ENCODE measurements at regions not wholly inside any gene's neighbourhood (a gene's known extent, or its start where the extent isn't known, plus 50 kb on each side); places are given as distances from the start of the nearest gene placed in this dataset.
A peak's percentile ranks its signal among the peaks of the same experiment; 100 is the strongest.
"Not testable (repeated sequence)": the region's sequence is repeated elsewhere in the genome, so short reads cannot be mapped to it uniquely, and the experiment has no call there.

DNA sequence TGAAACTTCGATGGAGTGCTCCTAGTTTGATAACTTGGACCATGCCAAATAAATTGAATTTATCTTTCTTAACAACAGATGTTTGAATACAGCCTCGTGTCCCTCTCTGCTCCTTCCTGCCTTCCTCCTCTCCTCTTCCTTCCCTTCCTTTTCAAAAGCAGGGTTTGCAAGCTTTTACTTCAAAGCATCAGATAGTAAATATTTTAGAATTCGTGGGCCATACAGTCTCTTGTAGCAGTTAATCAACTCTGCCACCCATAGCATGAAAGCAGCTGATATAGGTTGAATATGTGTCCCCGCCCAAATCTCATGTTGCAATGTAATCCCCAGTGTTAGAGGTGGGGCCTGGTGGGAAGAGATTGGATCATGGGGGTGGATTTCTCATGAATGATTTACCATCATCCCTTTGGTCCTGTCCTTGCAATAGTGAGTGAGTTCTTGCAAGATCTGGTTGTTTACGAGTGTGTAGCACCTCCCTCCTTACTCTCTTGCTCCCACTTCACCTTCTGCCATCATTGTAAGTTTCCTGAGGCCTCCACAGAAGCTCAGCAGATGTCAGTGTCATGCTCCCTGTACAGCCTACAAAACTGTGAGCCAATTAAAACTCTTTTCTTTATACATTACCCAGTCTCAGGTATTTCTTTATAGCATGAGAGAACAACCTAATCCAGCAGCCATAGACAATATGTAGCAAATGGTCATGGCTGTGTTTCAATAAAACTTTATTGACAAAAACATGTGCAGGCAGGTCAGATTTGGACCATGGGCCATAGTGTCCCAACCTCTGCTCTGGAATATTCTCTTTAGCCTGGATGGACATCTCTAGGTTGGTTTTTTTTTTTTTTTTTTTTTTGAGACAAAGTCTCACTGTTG, 102.8 kb downstream of the ALG1L2 start:
- H3K4me1 ChIP-seq; H3K4me3 ChIP-seq; H3K9me3 ChIP-seq; intact Hi-C loops (cut with DNase I; ENCODE audit: low total_unique reads); H3K36me3 ChIP-seq; H3K27ac ChIP-seq; DNase-seq; H3K27me3 ChIP-seq (replicated peaks in 1 of 7): not testable (repeated sequence)
- WGBS, 5 donors = 46 to 64% (median 52%) methylated on average over 5 of the region's 5 CpGs

DNA sequence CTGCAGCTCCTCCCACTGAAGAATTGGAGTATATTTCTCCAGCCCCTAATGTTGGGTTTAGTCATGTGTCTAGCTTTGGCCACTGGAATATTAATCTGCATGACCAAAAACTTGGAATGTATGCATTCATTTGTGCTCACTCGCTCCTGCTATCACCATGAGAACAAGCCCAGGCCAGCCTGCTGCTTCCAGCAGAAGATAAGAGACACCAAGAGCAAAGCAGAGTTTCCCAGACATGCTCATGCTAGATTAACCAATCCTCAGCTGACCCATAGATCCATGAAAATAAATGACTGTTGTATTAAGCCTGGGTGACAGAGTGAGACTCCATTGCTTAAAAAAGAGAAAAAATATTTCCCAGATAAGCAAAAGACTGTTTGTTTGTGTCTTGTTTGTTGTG, 119.6 kb downstream of the ALG1L2 start:
- H3K9me3 ChIP-seq = peaks cover 0 to 21% (median 17%) of the 10 kb centered on the region in 8 donors
- DNase-seq; H3K27ac ChIP-seq; H3K36me3 ChIP-seq; intact Hi-C loops (cut with DNase I; ENCODE audit: low total_unique reads); H3K27me3 ChIP-seq (replicated peaks in 1 of 7); H3K4me3 ChIP-seq; H3K4me1 ChIP-seq: not testable (repeated sequence)
- WGBS, 5 donors = 73 to 96% (median 90%) methylated on average over 1 of the region's 1 CpG

DNA sequence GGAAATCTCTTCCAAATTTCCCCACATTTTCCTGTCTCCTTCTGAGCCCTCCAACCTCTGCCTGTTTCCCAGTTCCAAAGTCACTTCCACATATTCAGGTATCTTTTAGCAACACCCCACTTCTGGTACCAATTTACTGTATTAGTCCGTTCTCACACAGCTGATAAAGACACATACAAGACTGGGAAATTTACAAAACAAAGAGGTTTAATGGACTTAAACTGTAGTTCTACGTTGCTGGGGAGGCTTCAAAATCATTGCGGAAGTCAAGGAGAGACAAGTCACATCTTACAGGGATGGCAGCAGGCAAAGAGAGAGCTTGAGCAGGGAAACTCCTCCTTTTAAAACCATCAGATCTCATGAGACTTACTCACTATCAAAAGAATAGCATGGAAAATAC, 122.0 kb downstream of the ALG1L2 start:
- H3K36me3 ChIP-seq; H3K27ac ChIP-seq; DNase-seq; H3K4me1 ChIP-seq; H3K4me3 ChIP-seq; H3K27me3 ChIP-seq (replicated peaks in 1 of 7); intact Hi-C loops (cut with DNase I; ENCODE audit: low total_unique reads): not testable (repeated sequence)
- WGBS, 5 donors = 90 to 97% (median 94%) methylated on average over 3 of the region's 3 CpGs
- H3K9me3 ChIP-seq = peaks cover 0 to 21% (median 17%) of the 10 kb centered on the region in 8 donors

DNA sequence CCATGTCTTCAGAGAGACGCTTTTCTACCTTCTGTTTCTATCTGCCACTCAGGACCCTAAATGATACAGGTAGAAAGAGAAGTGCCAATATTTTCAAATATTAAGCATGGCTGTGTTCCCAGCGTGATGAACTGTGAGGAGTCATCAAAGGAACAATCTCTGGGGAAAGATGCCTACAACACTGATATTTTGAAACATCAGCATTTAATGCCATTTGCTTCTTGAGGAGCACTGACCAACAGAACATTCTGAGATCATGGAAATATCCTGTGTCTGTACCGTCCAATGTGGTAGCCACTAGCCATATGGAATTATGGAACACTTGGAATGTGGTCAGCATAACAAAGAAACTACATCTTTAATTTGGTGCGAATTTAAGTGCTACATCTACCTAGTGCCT, 117.9 kb upstream of the COL6A5 start:
- Histone ChIP-seq H3K36me3 (no peaks in the 10 kb centered on the region), H3K4me3 (no peak overlapping the region), H3K9me3 (no peaks in the 10 kb centered on the region), H3K27ac (no peak overlapping the region), H3K27me3 (replicated peaks in 1 of 7) (no peaks in the 10 kb centered on the region), H3K4me1 (no peaks in the 10 kb centered on the region)
- DNase-seq = no peak
- TF ChIP-seq, protein P1, sequence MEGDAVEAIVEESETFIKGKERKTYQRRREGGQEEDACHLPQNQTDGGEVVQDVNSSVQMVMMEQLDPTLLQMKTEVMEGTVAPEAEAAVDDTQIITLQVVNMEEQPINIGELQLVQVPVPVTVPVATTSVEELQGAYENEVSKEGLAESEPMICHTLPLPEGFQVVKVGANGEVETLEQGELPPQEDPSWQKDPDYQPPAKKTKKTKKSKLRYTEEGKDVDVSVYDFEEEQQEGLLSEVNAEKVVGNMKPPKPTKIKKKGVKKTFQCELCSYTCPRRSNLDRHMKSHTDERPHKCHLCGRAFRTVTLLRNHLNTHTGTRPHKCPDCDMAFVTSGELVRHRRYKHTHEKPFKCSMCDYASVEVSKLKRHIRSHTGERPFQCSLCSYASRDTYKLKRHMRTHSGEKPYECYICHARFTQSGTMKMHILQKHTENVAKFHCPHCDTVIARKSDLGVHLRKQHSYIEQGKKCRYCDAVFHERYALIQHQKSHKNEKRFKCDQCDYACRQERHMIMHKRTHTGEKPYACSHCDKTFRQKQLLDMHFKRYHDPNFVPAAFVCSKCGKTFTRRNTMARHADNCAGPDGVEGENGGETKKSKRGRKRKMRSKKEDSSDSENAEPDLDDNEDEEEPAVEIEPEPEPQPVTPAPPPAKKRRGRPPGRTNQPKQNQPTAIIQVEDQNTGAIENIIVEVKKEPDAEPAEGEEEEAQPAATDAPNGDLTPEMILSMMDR (IDR thresholded peaks at IDR 0.05 in 8 of 11, conservative IDR thresholded peaks at IDR 0.05 in 3 of 11) = no peak
- TF ChIP-seq POLR2A (IDR thresholded peaks at IDR 0.05) (no peak), POLR2AphosphoS5 (IDR thresholded peaks at IDR 0.05) (no peak)
- 87 to 92% (median 90%) methylated on average over 4 of the region's 4 CpGs for WGBS, 5 donors
- intact Hi-C loops (cut with DNase I; ENCODE audit: low total_unique reads) = no loop called here

DNA sequence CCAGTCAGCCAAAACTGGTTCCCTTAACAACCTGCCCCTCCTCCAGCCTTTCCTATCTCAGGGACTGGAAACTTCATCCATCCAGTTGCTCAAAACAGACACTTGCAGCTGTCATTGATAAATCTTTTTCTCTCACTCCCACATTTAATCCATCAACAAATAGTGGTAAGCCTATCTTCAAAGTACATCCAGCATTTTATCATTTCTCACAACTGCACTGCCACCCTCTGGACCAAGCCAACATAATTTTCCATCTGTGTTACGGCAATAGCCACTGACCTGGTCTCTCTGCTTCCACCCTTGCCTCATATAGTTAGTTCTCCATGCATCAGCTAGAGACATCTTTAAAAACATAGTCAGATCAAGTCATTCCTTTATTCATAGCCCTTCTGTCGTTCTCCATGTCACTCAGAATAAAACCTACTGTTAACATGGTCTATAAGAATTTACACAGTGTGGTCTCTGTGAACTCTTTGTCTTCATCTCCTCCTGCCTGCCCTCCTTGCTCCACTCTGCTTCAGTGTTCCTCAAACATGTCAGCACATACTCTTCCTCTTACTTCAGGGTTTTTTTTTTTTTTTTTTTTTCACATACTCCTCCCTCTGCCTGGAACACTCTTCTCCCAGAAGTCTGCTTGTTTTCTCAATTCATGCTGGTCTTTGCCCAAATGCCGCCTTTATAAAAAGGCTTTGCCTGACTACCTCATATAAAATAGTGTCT, 102.5 kb upstream of the COL6A5 start:
- intact Hi-C loops (cut with DNase I; ENCODE audit: low total_unique reads) = no loop called here
- peaks cover 0 to 5% (median 0%) of the 10 kb centered on the region in 7 donors for H3K27me3 ChIP-seq (replicated peaks in 1 of 7)
- no peaks in the 10 kb centered on the region for H3K9me3 ChIP-seq
- no peaks in the 10 kb centered on the region for H3K4me1 ChIP-seq
- no peak for DNase-seq
- no peak overlapping the region for H3K4me3 ChIP-seq
- TF ChIP-seq, protein P1 (IDR thresholded peaks at IDR 0.05 in 8 of 11, conservative IDR thresholded peaks at IDR 0.05 in 3 of 11) = peak in 2 of 11 experiments; percentile 15 to 31
- TF ChIP-seq POLR2A (IDR thresholded peaks at IDR 0.05) = no peak
- H3K27ac ChIP-seq = no peak overlapping the region
- 55 to 70% (median 63%) methylated on average over 3 of the region's 3 CpGs for WGBS, 5 donors
- H3K36me3 ChIP-seq = no peaks in the 10 kb centered on the region

Measured in spleen (tissue), 11 donors.